ACC112 (cell line): ENCODE measurements at regions not wholly inside any gene's neighbourhood (a gene's known extent, or its start where the extent isn't known, plus 50 kb on each side); places are given as distances from the start of the nearest gene placed in this dataset.

Source experiments
- H2AFZ ChIP-seq: fragments of 200-600 bp; sonication (generic); one replicate; pipeline ENCODE4 v1.6.0; 2017; ENCODE audit warnings: antibody characterized with exemption, low read length; ENCODE audit not compliant: unreplicated experiment
- H3K27ac ChIP-seq: fragments of 200-600 bp; sonication (generic); 2 replicates; pipeline ENCODE4 v1.5.1; 2014; ENCODE audit warnings: low read depth, mild to moderate bottlenecking, antibody characterized with exemption, low read length, moderate library complexity
- H3K27me3 ChIP-seq: fragments of 200-600 bp; sonication (generic); 2 replicates; pipeline ENCODE4 v1.6.1; 2014; ENCODE audit warnings: mild to moderate bottlenecking, antibody characterized with exemption, low read length, moderate library complexity, mixed read lengths; ENCODE audit not compliant: insufficient read depth
- H3K36me3 ChIP-seq: fragments of 200-600 bp; sonication (generic); 2 replicates; pipeline ENCODE4 v1.6.1; 2016; ENCODE audit warnings: mild to moderate bottlenecking, antibody characterized with exemption, low read length, moderate library complexity, mixed read lengths; ENCODE audit not compliant: insufficient read depth
- H3K4me1 ChIP-seq: fragments of 200-600 bp; sonication (generic); one replicate; pipeline ENCODE4 v1.6.1; 2016; ENCODE audit warnings: low read length, mixed read lengths; ENCODE audit not compliant: insufficient read depth, unreplicated experiment, control insufficient read depth
- H3K4me3 ChIP-seq: fragments of 200-600 bp; sonication (generic); 2 replicates; pipeline ENCODE4 v1.5.1; 2014; ENCODE audit warnings: mild to moderate bottlenecking, low read depth, low read length
- H3K79me2 ChIP-seq: fragments of 200-600 bp; sonication (generic); one replicate; pipeline ENCODE4 v1.6.0; 2016; ENCODE audit warnings: low read length; ENCODE audit not compliant: control insufficient read depth, unreplicated experiment, insufficient read depth

DNA sequence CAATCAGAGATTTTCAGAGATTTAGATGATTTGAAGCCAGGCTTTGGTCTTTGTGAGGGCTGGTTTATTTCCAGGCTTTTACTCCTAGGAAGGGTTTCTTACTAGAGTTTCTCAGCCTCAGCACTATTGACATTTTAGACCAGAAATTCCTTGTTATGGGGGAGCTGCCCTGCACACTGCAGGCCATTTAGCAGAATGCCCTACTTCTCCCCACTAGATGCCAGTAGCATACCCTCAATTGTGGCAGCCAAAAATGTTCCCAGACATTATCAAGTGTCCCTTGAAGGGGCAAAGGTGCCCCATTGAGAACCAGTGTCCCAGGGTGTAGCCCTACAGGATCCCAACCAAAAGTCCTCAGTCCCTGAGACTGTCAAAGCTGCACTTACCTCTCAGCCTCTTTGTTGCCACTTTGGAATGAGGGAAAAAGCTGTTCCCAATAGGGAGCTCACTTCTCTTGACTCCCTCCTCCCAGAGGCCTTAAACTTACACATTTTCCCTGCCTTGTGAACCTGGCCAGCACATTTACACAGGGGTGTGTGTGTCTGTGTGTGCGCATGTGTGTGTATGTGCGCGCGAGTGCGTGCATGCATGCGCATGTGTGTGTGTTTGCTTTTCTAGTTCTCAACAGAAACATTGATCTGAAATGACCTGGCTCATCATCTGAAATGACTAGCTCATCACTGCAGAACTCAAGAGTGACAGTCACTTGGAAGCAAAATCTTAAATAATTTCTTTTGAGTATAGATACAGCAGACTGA is 231.4 kb downstream of the QDPR start:
- H3K79me2 ChIP-seq, result no peaks in the 10 kb centered on the region
- H3K4me1 ChIP-seq, result peaks cover 4% of the 10 kb centered on the region
- H2AFZ ChIP-seq, result no peak overlapping the region
- no peak overlapping the region for H3K4me3 ChIP-seq
- no peak overlapping the region for H3K27ac ChIP-seq
- no peaks in the 10 kb centered on the region for H3K36me3 ChIP-seq
- H3K27me3 ChIP-seq, result no peaks in the 10 kb centered on the region

DNA sequence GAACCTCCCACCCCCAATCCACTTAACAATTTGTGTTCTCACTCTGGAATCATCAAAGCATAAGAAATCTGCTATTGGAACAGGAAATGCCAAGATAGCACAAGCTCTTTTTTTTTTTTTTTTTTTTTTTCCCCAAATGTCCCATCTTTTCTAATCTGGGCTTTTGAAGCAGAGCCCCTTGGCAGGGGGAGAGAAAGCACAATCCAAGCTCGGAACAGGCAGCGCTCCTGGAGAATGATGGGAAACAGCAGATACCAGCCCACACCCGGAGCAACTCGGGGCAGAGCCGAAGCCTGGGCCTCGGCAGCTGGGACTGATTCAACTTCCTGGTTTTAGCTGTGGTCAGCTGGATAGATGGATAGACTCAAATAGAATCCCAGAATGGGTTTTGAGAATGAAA is 235.1 kb downstream of the QDPR start:
- Histone ChIP-seq H2AFZ (peak overlapping the region; percentile 75), H3K4me3 (0 out of 2 replicates have a peak overlapping the region, but pooled peaks have one; percentile 27), H3K79me2 (no peaks in the 10 kb centered on the region), H3K27me3 (no peaks in the 10 kb centered on the region), H3K36me3 (no peaks in the 10 kb centered on the region), H3K27ac (no peak overlapping the region), H3K4me1 (peaks cover 4% of the 10 kb centered on the region)

DNA sequence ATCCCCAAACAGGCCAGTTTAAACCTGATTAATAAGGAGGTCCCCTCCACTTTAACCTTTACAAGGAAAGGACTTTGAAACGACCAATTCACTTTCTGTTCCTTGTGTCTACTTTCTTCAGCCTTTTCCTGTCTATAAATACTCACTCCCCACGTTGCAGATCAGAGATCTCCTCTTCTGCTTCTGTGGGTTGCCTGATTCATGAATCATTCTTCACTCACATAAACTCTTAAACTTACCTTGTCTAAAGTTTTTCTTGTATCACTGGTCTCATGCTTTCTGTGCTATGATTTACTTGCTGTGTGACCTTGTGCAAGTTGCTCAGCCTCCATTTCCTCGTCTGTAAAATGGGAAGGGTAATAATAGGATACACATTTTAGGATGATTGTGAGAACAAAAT is 236.1 kb downstream of the QDPR start:
- no peaks in the 10 kb centered on the region for H3K36me3 ChIP-seq
- no peak overlapping the region for H3K4me3 ChIP-seq
- no peaks in the 10 kb centered on the region for H3K27me3 ChIP-seq
- no peak overlapping the region for H3K27ac ChIP-seq
- H3K4me1 ChIP-seq, result peaks cover 4% of the 10 kb centered on the region
- no peak overlapping the region for H2AFZ ChIP-seq
- no peaks in the 10 kb centered on the region for H3K79me2 ChIP-seq

DNA sequence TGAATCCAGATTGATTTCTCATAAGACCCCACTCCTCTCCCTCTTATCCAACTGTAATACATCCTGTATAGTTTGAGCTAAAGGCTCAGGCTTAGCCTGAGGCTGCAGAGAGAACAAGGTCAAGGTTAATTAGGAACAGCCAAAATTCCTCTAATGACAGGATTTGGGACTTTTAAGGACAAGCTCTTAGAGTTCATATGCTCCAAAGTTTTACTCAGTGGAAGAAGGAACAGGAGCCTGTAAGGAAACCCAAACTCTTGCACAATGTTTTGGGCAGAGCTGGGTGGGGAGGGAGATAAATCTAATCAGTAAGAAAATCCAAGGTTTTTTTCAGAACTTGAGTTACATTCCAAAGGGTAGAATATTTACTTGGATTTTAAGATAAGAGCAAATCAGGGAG is 238.8 kb downstream of the QDPR start:
- Histone ChIP-seq H3K4me3 (no peak overlapping the region), H3K27ac (no peak overlapping the region), H3K79me2 (no peaks in the 10 kb centered on the region), H3K36me3 (no peaks in the 10 kb centered on the region), H2AFZ (no peak overlapping the region), H3K27me3 (peaks cover 20% of the 10 kb centered on the region), H3K4me1 (peaks cover 4% of the 10 kb centered on the region)

DNA sequence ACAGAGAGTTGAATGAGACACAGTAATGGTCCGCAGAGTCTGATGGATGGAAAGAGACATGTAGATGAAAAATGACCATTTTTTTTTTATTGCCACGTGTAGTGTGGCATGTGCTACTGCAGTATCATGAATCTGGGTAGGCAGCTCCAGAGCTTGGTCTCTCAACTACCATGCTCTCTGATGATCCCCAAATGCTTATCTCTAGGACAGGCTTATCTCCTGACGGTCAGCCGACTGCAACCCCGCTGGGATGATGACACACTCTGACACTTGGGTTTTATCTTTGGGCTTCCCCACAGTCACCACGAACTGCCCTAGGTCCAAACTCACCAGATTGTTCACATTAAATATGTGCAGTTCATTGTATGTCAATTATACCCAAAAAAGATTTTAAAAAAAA is 239.7 kb downstream of the QDPR start:
- no peaks in the 10 kb centered on the region for H3K79me2 ChIP-seq
- peaks cover 20% of the 10 kb centered on the region for H3K27me3 ChIP-seq
- H3K4me3 ChIP-seq, result no peak overlapping the region
- no peaks in the 10 kb centered on the region for H3K36me3 ChIP-seq
- H3K27ac ChIP-seq, result no peak overlapping the region
- H3K4me1 ChIP-seq, result peaks cover 2% of the 10 kb centered on the region
- no peak overlapping the region for H2AFZ ChIP-seq

DNA sequence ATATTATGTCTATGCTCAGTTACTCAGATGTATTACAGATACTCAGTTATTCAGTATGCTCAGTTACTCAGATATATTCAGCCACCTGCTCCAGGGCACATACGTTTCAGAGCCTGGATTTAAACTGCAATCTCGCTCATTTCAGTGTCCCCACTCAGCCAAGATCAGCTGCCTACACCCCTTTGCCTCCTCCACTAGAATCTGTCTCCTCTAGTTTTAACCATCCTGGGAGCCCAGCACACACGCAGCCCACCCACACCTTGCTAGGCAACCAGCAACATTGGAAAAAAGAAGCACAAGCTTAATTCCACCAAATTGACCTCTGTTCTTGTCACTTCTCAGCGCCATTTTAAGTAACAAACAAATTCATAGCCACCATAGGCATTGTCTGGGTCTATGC is 246.2 kb downstream of the QDPR start:
- H3K4me3 ChIP-seq, result no peak overlapping the region
- no peaks in the 10 kb centered on the region for H3K4me1 ChIP-seq
- H3K27ac ChIP-seq, result no peak overlapping the region
- H3K27me3 ChIP-seq, result peaks cover 24% of the 10 kb centered on the region
- H3K36me3 ChIP-seq, result no peaks in the 10 kb centered on the region
- no peak overlapping the region for H2AFZ ChIP-seq
- H3K79me2 ChIP-seq, result no peaks in the 10 kb centered on the region

DNA sequence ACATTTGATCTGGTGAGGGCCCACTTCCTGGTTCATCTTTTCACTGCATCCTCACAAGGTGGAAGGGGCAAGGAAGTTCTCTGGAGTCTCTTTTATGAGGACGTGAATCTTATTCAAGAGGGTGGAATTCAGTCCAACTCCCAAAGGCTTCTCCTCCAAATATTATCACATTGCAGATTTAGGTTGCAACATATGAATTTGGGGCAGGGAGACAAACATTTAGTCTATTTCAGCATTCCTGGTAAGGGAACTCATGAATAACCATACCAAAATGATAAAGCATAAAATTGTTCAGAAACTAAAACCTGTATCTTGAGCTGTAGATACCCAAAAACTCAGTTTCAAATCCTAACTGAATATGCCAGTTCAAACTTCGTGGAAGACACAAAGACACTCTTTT is 246.8 kb downstream of the QDPR start:
- Histone ChIP-seq H3K36me3 (no peaks in the 10 kb centered on the region), H3K27ac (no peak overlapping the region), H2AFZ (no peak overlapping the region), H3K27me3 (peaks cover 21% of the 10 kb centered on the region), H3K79me2 (no peaks in the 10 kb centered on the region), H3K4me1 (no peaks in the 10 kb centered on the region), H3K4me3 (no peak overlapping the region)

DNA sequence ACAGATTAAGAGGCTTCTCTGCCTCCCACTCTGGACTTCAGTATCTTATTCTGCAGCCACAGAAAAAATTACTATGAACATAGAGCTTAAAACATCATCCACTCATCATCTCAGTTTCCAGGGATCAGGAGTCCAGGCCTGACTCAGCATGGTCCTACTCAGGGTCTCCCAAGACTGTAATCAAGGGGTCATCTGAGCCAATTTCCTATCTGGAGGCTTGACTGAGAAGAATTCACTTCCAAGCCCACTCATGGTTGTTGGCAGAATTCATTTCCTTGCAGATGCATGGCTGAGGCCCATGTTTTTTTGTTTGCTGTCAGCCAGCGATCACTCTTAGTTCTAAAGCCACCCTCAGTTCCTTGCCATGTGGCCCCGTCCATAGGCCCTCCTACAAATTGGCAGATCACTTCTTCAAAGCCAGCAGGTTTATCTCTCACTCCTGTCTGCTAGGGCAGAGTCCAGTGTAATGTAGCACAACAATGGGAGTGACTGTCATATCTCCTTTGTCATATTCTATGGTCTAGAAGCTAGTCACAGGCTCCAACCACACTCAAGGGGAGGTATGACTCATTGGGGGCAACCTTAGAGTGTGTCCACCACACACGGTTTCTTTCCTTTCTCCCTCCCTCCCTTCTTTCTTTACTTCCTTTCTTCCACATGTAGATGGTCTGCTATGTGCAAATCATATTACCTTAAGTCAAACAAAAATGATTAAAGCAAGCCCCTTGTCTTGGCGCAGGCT is 251.6 kb downstream of the QDPR start:
- H3K79me2 ChIP-seq, result no peaks in the 10 kb centered on the region
- H3K27ac ChIP-seq, result no peak overlapping the region
- H3K4me1 ChIP-seq, result no peaks in the 10 kb centered on the region

DNA sequence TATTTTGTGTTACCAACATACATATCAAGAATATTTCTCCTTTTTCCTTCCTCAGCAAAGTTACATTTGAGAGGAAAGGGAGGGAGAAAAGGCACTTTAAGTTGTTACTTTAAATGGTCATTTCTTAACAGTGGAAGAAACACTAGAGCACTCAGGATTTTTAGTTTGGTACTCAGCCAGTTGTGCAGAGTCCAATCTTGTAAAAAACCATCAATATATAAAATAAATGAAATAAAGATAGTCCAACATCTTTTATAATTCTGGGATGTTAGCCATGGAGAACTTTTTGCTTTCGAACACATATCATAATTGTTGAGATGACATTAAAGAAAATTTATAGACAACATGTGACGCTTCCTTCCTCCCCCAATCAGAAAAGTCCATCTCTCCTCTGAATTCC is 253.8 kb downstream of the QDPR start:
- Histone ChIP-seq H3K36me3 (no peaks in the 10 kb centered on the region), H3K79me2 (no peaks in the 10 kb centered on the region), H3K27ac (no peak overlapping the region), H3K4me3 (no peak overlapping the region), H3K4me1 (no peaks in the 10 kb centered on the region), H2AFZ (no peak overlapping the region), H3K27me3 (no peaks in the 10 kb centered on the region; the same call in 1 of the 2 replicates)

More for the DNA sequence above, 251.6 kb downstream of the QDPR start:
- Histone ChIP-seq H2AFZ (no peak overlapping the region), H3K4me3 (no peak overlapping the region), H3K27me3 (no peaks in the 10 kb centered on the region; the same call in 1 of the 2 replicates), H3K36me3 (no peaks in the 10 kb centered on the region)

DNA sequence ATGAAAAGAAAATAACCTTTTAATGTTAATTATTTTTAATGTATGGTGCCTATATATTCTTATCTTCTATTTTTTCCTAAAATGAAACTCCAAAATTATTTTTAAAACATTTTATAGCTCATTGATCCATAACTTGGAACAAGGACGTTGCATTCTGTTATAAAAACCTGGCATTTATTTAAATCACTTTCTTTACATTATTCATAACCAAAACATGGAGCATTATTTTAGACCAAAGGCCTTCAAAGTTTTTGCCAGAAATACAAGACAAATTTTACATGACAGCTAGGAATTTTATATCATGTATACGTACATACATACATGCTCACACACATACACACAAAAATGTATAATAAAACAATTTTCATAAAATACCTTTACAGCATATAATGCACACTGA is 259.8 kb downstream of the QDPR start:
- H2AFZ ChIP-seq, result no peak overlapping the region
- no peaks in the 10 kb centered on the region for H3K79me2 ChIP-seq
- H3K27me3 ChIP-seq, result no peaks in the 10 kb centered on the region; the same call in 1 of the 2 replicates
- no peaks in the 10 kb centered on the region for H3K36me3 ChIP-seq
- H3K27ac ChIP-seq, result no peak overlapping the region
- no peaks in the 10 kb centered on the region for H3K4me1 ChIP-seq
- H3K4me3 ChIP-seq, result no peak overlapping the region

DNA sequence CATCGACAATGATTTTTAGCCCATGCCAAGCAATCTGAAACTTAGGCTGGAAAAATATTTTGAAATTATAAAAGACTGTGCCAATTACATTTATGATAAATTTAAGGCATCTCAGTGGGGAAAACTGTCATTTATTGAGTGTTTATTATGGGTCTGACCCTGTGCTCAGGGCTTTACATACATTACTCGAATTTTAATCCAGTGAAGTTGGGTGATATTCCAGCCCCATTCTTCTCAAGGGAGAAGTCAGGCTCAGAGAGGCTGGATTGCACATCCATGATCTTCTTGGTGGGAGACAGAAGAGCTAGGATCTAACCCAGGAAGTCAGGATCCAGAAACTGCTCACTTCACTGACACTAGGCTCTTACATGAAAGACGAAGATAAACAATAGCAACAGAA is 260.8 kb downstream of the QDPR start:
- H3K4me3 ChIP-seq, result no peak overlapping the region
- no peak overlapping the region for H2AFZ ChIP-seq
- H3K79me2 ChIP-seq, result no peaks in the 10 kb centered on the region
- H3K27ac ChIP-seq, result no peak overlapping the region
- no peaks in the 10 kb centered on the region for H3K36me3 ChIP-seq
- no peaks in the 10 kb centered on the region for H3K4me1 ChIP-seq
- H3K27me3 ChIP-seq, result no peaks in the 10 kb centered on the region; the same call in 1 of the 2 replicates
